SK-N-SH treated with all-trans-retinoic acid at 6 μM for 48 hours (cell line): ENCODE measurements at regions not wholly inside any gene's neighbourhood (a gene's known extent, or its start where the extent isn't known, plus 50 kb on each side); places are given as distances from the start of the nearest gene placed in this dataset.

Source experiments
- ATAC-seq: fragments of 200-7000 bp; cut with Tn5 transposase; 3 replicates; pipeline ENCODE4 v1.9.1; 2020; ENCODE audit warnings: mild to moderate bottlenecking, moderate library complexity
- ARNTL ChIP-seq: fragments of 450-650 bp; formaldehyde crosslinking; IDR thresholded peaks from 2 replicates; pipeline ENCODE4 v1.5.0; 2020; ENCODE audit warnings: low read depth, mild to moderate bottlenecking, moderate library complexity, borderline replicate concordance
- BACH2 ChIP-seq: fragments of 250-450 bp; sonication (Bioruptor Pico); IDR thresholded peaks from 2 replicates; pipeline ENCODE4 v1.9.0; 2021; ENCODE audit warnings: mild to moderate bottlenecking, borderline replicate concordance
- CSDC2 ChIP-seq: fragments of 250-450 bp; sonication (Bioruptor Pico); IDR thresholded peaks from 2 replicates; pipeline ENCODE4 v1.5.0; 2020; ENCODE audit warnings: mild to moderate bottlenecking, moderate library complexity
- ESRRG ChIP-seq: fragments of 250-450 bp; sonication (Bioruptor Pico); IDR thresholded peaks from 2 replicates; pipeline ENCODE4 v1.6.1; 2021; ENCODE audit warnings: mild to moderate bottlenecking
- GLIS3 ChIP-seq: fragments of 250-450 bp; sonication (Bioruptor Pico); IDR thresholded peaks from 2 replicates; pipeline ENCODE4 v1.5.0; 2020; ENCODE audit warnings: mild to moderate bottlenecking, moderate library complexity
- ISL1 ChIP-seq: fragments of 250-450 bp; sonication (Bioruptor Pico); IDR thresholded peaks from 2 replicates; pipeline ENCODE4 v2.1.2; 2022; ENCODE audit warnings: mild to moderate bottlenecking, moderate library complexity
- PATZ1 ChIP-seq: fragments of 250-450 bp; sonication (Bioruptor Pico); IDR thresholded peaks from 2 replicates; pipeline ENCODE4 v1.8.0; 2020; ENCODE audit warnings: mild to moderate bottlenecking, moderate library complexity, borderline replicate concordance
- RARB ChIP-seq: fragments of 250-450 bp; sonication (Bioruptor Pico); IDR thresholded peaks from 2 replicates; pipeline ENCODE4 v1.8.0; 2021; ENCODE audit warnings: mild to moderate bottlenecking, moderate library complexity
- SNAI2 ChIP-seq: fragments of 250-450 bp; sonication (Bioruptor Pico); IDR thresholded peaks from 2 replicates; pipeline ENCODE4 v1.5.0; 2020; ENCODE audit warnings: mild to moderate bottlenecking, moderate library complexity
- TCF4 ChIP-seq: fragments of 250-450 bp; sonication (Bioruptor Pico); IDR thresholded peaks from 2 replicates; pipeline ENCODE4 v1.8.0; 2021; ENCODE audit warnings: mild to moderate bottlenecking, moderate library complexity, borderline replicate concordance
- TOX ChIP-seq: fragments of 250-450 bp; sonication (Bioruptor Pico); IDR thresholded peaks from 2 replicates; pipeline ENCODE4 v1.8.0; 2021; ENCODE audit warnings: mild to moderate bottlenecking, moderate library complexity, borderline replicate concordance
- ZC3H10 ChIP-seq: fragments of 250-450 bp; sonication (Bioruptor Pico); IDR thresholded peaks from 2 replicates; pipeline ENCODE4 v1.5.1; 2021; ENCODE audit warnings: mild to moderate bottlenecking, moderate library complexity
- ZFP3 ChIP-seq: fragments of 250-450 bp; sonication (Bioruptor Pico); IDR thresholded peaks from 2 replicates; pipeline ENCODE4 v1.5.0; 2020; ENCODE audit warnings: mild to moderate bottlenecking, moderate library complexity
- ZFP30 ChIP-seq: fragments of 450-650 bp; formaldehyde crosslinking; IDR thresholded peaks from 2 replicates; pipeline ENCODE4 v1.5.0; 2022; ENCODE audit warnings: mild to moderate bottlenecking, moderate library complexity
- ZNF565 ChIP-seq: fragments of 450-650 bp; formaldehyde crosslinking; conservative IDR thresholded peaks from 2 replicates; pipeline ENCODE4 v1.5.0; 2020; ENCODE audit warnings: low read depth, mild to moderate bottlenecking, moderate library complexity
- TF ChIP-seq, protein P1 (sequence below): fragments of 250-450 bp; sonication (Bioruptor Pico); IDR thresholded peaks from 2 replicates; pipeline ENCODE4 v1.8.0; 2021; ENCODE audit warnings: low read depth, mild to moderate bottlenecking, moderate library complexity, borderline replicate concordance
- TF ChIP-seq, protein P2 (sequence below): fragments of 250-450 bp; sonication (Bioruptor Pico); IDR thresholded peaks from 2 replicates; pipeline ENCODE4 v1.5.0; 2020; ENCODE audit warnings: mild to moderate bottlenecking, moderate library complexity
- TF ChIP-seq, protein P3 (sequence below): fragments of 250-450 bp; sonication (Bioruptor Pico); IDR thresholded peaks from 2 replicates; pipeline ENCODE4 v1.5.1; 2021; ENCODE audit warnings: mild to moderate bottlenecking, moderate library complexity

DNA sequence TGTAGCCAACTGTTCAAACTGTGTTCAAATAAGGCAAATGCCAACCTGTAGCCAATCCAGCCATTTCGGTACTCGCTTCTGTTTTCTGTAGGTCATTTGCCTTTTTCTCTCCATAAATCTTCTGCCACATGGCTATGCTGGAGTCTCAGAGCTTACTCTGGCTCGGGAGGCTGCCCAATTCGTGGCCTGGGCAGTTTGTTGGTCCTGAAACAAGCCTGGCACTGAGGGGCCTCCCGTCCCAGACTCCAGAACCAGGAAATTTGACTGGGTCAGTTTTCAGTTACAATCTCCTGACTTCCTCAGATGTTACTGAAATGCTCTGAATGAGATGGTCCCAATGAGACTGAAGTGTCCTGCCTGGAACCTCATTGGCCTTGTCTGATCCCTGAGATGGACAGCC, 120.8 kb upstream of the NPAS2 start (continued):
- TF ChIP-seq TOX (CRISPR knock-in tag) = no peak
- TF ChIP-seq, protein P1, sequence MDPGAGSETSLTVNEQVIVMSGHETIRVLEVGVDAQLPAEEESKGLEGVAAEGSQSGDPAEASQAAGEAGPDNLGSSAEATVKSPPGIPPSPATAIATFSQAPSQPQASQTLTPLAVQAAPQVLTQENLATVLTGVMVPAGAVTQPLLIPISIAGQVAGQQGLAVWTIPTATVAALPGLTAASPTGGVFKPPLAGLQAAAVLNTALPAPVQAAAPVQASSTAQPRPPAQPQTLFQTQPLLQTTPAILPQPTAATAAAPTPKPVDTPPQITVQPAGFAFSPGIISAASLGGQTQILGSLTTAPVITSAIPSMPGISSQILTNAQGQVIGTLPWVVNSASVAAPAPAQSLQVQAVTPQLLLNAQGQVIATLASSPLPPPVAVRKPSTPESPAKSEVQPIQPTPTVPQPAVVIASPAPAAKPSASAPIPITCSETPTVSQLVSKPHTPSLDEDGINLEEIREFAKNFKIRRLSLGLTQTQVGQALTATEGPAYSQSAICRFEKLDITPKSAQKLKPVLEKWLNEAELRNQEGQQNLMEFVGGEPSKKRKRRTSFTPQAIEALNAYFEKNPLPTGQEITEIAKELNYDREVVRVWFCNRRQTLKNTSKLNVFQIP = no peak
- TF ChIP-seq CSDC2 (CRISPR knock-in tag) = no peak
- TF ChIP-seq PATZ1 = no peak
- no peak for TF ChIP-seq ZC3H10 (CRISPR knock-in tag)
- no peak for TF ChIP-seq ZFP3 (CRISPR knock-in tag)

- ATAC-seq = no peak
- TF ChIP-seq ZC3H10 (CRISPR knock-in tag) (no peak), ARNTL (CRISPR knock-in tag) (no peak), PATZ1 (no peak), TCF4 (CRISPR knock-in tag) (no peak), GLIS3 (CRISPR knock-in tag) (no peak), ZFP30 (CRISPR knock-in tag) (no peak), SNAI2 (CRISPR knock-in tag) (no peak), ZNF565 (CRISPR knock-in tag) (no peak), ISL1 (CRISPR knock-in tag) (no peak), CSDC2 (CRISPR knock-in tag) (no peak), RARB (CRISPR knock-in tag) (no peak), BACH2 (CRISPR knock-in tag) (no peak), ESRRG (no peak)
- TF ChIP-seq, protein P2, sequence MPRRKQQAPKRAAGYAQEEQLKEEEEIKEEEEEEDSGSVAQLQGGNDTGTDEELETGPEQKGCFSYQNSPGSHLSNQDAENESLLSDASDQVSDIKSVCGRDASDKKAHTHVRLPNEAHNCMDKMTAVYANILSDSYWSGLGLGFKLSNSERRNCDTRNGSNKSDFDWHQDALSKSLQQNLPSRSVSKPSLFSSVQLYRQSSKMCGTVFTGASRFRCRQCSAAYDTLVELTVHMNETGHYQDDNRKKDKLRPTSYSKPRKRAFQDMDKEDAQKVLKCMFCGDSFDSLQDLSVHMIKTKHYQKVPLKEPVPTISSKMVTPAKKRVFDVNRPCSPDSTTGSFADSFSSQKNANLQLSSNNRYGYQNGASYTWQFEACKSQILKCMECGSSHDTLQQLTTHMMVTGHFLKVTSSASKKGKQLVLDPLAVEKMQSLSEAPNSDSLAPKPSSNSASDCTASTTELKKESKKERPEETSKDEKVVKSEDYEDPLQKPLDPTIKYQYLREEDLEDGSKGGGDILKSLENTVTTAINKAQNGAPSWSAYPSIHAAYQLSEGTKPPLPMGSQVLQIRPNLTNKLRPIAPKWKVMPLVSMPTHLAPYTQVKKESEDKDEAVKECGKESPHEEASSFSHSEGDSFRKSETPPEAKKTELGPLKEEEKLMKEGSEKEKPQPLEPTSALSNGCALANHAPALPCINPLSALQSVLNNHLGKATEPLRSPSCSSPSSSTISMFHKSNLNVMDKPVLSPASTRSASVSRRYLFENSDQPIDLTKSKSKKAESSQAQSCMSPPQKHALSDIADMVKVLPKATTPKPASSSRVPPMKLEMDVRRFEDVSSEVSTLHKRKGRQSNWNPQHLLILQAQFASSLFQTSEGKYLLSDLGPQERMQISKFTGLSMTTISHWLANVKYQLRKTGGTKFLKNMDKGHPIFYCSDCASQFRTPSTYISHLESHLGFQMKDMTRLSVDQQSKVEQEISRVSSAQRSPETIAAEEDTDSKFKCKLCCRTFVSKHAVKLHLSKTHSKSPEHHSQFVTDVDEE = no peak
- TF ChIP-seq, protein P3, sequence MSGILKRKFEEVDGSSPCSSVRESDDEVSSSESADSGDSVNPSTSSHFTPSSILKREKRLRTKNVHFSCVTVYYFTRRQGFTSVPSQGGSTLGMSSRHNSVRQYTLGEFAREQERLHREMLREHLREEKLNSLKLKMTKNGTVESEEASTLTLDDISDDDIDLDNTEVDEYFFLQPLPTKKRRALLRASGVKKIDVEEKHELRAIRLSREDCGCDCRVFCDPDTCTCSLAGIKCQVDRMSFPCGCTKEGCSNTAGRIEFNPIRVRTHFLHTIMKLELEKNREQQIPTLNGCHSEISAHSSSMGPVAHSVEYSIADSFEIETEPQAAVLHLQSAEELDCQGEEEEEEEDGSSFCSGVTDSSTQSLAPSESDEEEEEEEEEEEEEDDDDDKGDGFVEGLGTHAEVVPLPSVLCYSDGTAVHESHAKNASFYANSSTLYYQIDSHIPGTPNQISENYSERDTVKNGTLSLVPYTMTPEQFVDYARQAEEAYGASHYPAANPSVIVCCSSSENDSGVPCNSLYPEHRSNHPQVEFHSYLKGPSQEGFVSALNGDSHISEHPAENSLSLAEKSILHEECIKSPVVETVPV (CRISPR knock-in tag) = no peak
These were observed 117.4 kb upstream of the NPAS2 start for GRCh38 chr2:100702438-100703109.

DNA sequence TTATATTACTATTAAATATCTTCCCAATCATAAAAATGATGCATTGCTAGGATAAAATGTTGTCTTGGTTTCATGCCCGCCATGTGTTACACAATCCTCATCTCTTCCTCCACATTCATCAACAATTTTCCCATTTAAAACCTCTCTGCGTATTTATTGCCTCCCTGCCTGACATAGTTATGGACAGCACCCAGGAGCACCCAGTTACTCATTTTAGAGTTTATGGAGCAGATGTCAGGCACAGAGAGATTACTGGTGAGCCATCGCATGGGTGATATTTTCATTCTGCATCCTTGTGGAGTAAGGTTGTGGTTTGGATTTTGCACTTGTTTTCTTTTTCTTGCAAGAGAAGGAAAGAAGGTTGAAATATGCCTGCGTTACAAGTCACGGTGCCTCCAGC, 116.7 kb upstream of the NPAS2 start:
- no peak for ATAC-seq
- TF ChIP-seq, protein P1 = no peak
- TF ChIP-seq, protein P3 (CRISPR knock-in tag) = no peak
- TF ChIP-seq, protein P2 = no peak
- TF ChIP-seq PATZ1 = no peak
- no peak for TF ChIP-seq GLIS3 (CRISPR knock-in tag)
- TF ChIP-seq ARNTL (CRISPR knock-in tag) = no peak
- no peak for TF ChIP-seq ZFP3 (CRISPR knock-in tag)
- no peak for TF ChIP-seq ISL1 (CRISPR knock-in tag)
